Neural progenitor cell (in vitro differentiated cells): ENCODE measurements at regions not wholly inside any gene's neighbourhood (a gene's known extent, or its start where the extent isn't known, plus 50 kb on each side); places are given as distances from the start of the nearest gene placed in this dataset.

Experiments
- CTCF ChIP-seq: fragments of 200-600 bp; sonication (generic); IDR thresholded peaks from 2 replicates; pipeline ENCODE4 v1.5.1; 2017; ENCODE audit warnings: antibody characterized with exemption, mild to moderate bottlenecking
- EZH2phosphoT487 ChIP-seq: fragments of 200-600 bp; sonication (generic); IDR thresholded peaks from 2 replicates; pipeline ENCODE4 v1.6.1; 2017; ENCODE audit warnings: antibody characterized with exemption

DNA sequence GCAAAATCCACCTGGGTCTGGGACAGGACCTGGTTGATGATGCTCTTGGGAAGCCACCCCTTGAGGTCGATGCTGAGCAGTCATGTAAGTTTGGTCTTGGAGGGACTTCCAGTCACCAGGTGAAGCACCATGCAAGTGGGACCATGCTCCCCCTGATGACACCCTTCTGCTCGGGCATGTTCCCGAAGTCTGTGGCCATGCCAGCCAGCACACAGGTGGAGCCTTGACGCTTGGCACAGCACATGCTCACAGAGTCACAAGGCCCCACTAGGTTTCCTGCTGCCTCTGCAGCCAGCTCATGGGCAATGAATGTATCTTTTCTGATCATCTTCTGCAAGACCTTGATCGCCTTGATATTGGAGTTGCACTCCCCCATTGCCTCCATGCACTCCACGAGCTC is 1920.2 kb downstream of the PCDH9 start:
- no peak for TF ChIP-seq CTCF
- no peak for TF ChIP-seq EZH2phosphoT487
